Body of pancreas (tissue), 4 donors: ENCODE measurements at regions not wholly inside any gene's neighbourhood (a gene's known extent, or its start where the extent isn't known, plus 50 kb on each side); places are given as distances from the start of the nearest gene placed in this dataset.

ENCODE experiments used
- ATAC-seq: fragments of 150-250 bp; one replicate; pipeline ENCODE4 v1.9.1; 2016
- DNase-seq, 4 donors: peaks; one replicate each; pipeline ENCODE4 v3.0.0-alpha.2; 2019
- H3K27ac ChIP-seq, 4 donors: fragments of 200-600 bp; sonication (generic); 1 replicate in 3 of 4; 2 replicates in 1 of 4; pipeline versions ENCODE4 v1.5.1 to v1.6.1; 2016 to 2019; ENCODE audit warnings: mild to moderate bottlenecking in 1 of 4, mixed read lengths in 1 of 4, moderate library complexity in 1 of 4
- H3K27me3 ChIP-seq, 2 donors: fragments of 200-600 bp; sonication (generic); one replicate each; pipeline ENCODE4 v1.6.0; 2016; ENCODE audit warnings: mild to moderate bottlenecking in 1 of 2
- H3K36me3 ChIP-seq, 2 donors: fragments of 200-600 bp; sonication (generic); replicated peaks in 1 of 2; 2 replicates each; pipeline ENCODE4 v1.5.1; 2016; ENCODE audit warnings: low read depth in 2 of 2; ENCODE audit not compliant: insufficient read depth in 1 of 2
- H3K4me1 ChIP-seq: fragments of 200-600 bp; sonication (generic); one replicate; pipeline ENCODE4 v1.6.0; 2016
- H3K4me3 ChIP-seq, 2 donors: fragments of 200-600 bp; sonication (generic); 1 replicate in 1 of 2; 2 replicates in 1 of 2; pipeline ENCODE4 v1.5.1; 2016 to 2019
- H3K9me3 ChIP-seq, 3 donors: fragments of 200-600 bp; sonication (generic); 1 replicate in 2 of 3; 2 replicates in 1 of 3; pipeline ENCODE4 v1.5.1; 2016
- CTCF ChIP-seq, 7 experiments: fragments of 450-650 bp in 4 of 7; fragments of 200-600 bp in 3 of 7; sonication (generic) in 3 of 7; IDR thresholded peaks; one replicate each; pipeline ENCODE4 v1.5.1; 2016 to 2019; ENCODE audit warnings: antibody characterized with exemption in 7 of 7
- POLR2A ChIP-seq, 3 donors: fragments of 450-650 bp; IDR thresholded peaks; one replicate each; pipeline ENCODE4 v1.6.1; 2016; ENCODE audit warnings: antibody characterized with exemption in 3 of 3, mild to moderate bottlenecking in 2 of 3
- WGBS, 2 donors: methylation state at CpG; one replicate each; pipeline ENCODE4 v1.1.5; 2017; 5-methylcytosine and 5-hydroxymethylcytosine counted together
- intact Hi-C: fragments of 100-400 bp; cut with DNase I; formaldehyde crosslinking; loops from one replicate; pipeline ENCODE4 v1.15.1; 2023

DNA sequence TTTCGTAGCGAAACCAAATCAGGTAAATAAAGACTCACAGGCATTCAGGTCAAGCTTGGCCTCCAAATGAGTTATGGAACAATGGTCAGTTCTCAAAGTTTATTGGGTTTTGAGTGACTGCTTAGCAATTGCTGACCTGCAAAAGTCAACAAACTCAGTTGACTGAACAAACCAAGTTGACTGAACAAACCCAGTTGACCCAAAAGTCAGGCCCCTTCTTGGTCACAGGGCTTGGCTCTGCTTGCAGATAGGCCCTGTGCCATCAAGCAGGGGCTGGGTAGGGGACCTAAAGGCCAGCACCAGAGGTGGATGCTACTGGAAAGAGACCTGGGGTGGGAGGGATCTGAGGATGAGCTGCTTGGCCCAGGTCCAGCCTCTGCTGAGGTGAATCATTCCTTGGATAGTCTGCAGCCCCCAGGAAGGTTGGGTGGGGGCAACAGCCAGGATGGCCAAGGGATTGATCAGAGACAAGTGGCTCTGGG lies 64.6 kb downstream of the GADD45G start:
- H3K27ac ChIP-seq = peak overlapping the region; percentile 76 to 93 (median 90)
- intact Hi-C loops = no loop called here
- no peaks in the 10 kb centered on the region for H3K27me3 ChIP-seq
- TF ChIP-seq CTCF (IDR thresholded peaks at IDR 0.05) (no peak), POLR2A (IDR thresholded peaks at IDR 0.05) (no peak)
- 21 to 48% methylated on average over 2 of the region's 2 CpGs for WGBS, 2 donors
- DNase-seq (peak in 2 of 4 donors; percentile 43 to 67), ATAC-seq (no peak)
- no peaks in the 10 kb centered on the region for H3K36me3 ChIP-seq
- H3K4me3 ChIP-seq = no peak overlapping the region
- H3K9me3 ChIP-seq = no peaks in the 10 kb centered on the region
- peaks cover 69% of the 10 kb centered on the region for H3K4me1 ChIP-seq

DNA sequence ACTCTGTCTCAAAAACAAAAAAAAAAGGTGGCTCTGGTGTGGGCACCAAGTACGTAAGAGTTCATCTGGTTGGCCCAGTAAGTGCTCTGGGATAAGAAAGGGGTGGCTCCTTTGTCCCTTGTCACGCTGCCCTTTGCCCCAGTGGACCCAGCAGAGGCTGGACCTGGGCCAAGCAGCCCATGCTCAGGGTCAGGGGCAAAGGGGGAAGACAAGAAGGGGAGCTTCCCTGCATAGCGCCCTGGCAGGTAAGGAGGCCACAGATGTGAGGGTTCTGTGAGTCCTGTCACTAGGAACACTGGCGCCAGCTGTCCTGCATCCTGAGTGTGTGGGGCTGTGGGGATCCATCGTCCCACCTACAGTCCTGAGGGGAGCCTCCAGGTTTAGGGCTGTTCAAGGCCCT lies 65.3 kb downstream of the GADD45G start:
- intact Hi-C loops = no loop called here
- H3K9me3 ChIP-seq = no peaks in the 10 kb centered on the region
- no peaks in the 10 kb centered on the region for H3K27me3 ChIP-seq
- no peak for TF ChIP-seq POLR2A (IDR thresholded peaks at IDR 0.05)
- no peak overlapping the region for H3K4me3 ChIP-seq
- H3K4me1 ChIP-seq = peaks cover 66% of the 10 kb centered on the region
- WGBS, 2 donors = 52 to 61% methylated on average over 5 of the region's 5 CpGs
- H3K27ac ChIP-seq = peak overlapping the region; percentile 76 to 93 (median 90)
- peak in 2 of 4 donors; percentile 40 to 47 for DNase-seq
- H3K36me3 ChIP-seq = no peaks in the 10 kb centered on the region
- ATAC-seq = no peak

DNA sequence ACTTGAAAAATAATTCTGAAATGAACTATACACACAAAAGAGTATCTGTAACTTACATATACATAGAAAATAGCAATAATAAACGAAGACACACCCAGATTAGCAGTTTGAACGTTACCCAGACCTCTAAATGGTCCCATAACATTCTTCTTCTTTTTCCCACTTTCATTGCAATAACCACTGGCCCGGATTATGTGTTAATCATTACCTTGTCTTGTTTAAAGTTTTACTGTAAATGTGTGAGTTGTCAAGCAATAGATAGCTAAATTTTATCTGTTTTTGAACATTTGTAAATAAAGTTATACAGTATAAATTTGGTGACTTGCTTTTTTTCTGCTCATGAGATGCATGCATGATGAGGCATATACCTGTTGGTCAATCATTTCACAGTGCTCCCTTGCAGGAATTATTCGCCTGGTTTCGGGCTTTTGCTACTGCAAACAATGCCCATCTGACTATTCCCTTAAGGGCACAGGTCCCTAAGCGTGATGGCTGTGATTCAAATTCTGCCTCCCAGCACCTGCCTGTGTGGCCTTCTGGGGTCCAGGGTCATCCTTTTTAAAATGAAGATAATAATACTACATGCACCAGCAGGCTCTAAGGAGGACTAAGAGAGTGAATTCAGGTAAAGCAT lies 66.1 kb downstream of the GADD45G start:
- Histone ChIP-seq H3K27ac (peak overlapping the region; percentile 76 to 93 (median 90)), H3K4me1 (peaks cover 66% of the 10 kb centered on the region)
- TF ChIP-seq POLR2A (IDR thresholded peaks at IDR 0.05) = no peak
- TF ChIP-seq CTCF (IDR thresholded peaks at IDR 0.05) = peak in 1 of 7 experiments; percentile 9

DNA sequence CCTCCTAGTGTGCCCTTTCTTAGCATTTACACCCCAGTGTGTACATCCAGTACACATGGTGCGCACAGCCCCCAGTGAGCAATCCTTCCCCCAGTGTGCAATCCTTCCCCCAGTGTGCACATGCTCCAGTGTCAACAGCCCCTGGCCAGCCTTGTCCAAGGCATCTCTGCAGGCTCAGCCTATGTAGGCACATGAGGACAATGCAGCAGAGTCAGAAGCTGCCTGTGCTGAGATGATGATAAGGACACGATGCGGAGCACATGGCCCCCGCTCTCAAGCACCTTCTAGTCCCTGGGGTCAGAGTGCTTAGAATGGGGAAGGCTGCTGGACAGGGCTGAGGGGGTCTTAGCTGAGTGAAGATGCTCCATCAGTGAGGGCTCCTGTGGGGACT lies 69.8 kb downstream of the GADD45G start:
- no peaks in the 10 kb centered on the region for H3K9me3 ChIP-seq
- no peaks in the 10 kb centered on the region for H3K27me3 ChIP-seq
- H3K4me3 ChIP-seq = no peak overlapping the region
- H3K4me1 ChIP-seq = peaks cover 66% of the 10 kb centered on the region
- no peak for TF ChIP-seq POLR2A (IDR thresholded peaks at IDR 0.05)
- no peak for TF ChIP-seq CTCF (IDR thresholded peaks at IDR 0.05)
- intact Hi-C loops = no loop called here
- 82 to 92% methylated on average over 1 to 4 of the region's 4 CpGs for WGBS, 2 donors
- peak overlapping the region in 3 of 4 donors; percentile 74 to 85 (median 81) for H3K27ac ChIP-seq
- H3K36me3 ChIP-seq = no peaks in the 10 kb centered on the region
- no peak for ATAC-seq
- DNase-seq = no peak

More for the DNA sequence above, 66.1 kb downstream of the GADD45G start:
- WGBS, 2 donors = 18% methylated on average over 6 of the region's 6 CpGs
- peak; percentile 10 for ATAC-seq
- intact Hi-C loops = no loop called here
- H3K27me3 ChIP-seq = no peaks in the 10 kb centered on the region
- H3K36me3 ChIP-seq = no peaks in the 10 kb centered on the region
- DNase-seq = peak in 1 of 4 donors; percentile 17
- H3K4me3 ChIP-seq = no peak overlapping the region
- H3K9me3 ChIP-seq = no peaks in the 10 kb centered on the region

DNA sequence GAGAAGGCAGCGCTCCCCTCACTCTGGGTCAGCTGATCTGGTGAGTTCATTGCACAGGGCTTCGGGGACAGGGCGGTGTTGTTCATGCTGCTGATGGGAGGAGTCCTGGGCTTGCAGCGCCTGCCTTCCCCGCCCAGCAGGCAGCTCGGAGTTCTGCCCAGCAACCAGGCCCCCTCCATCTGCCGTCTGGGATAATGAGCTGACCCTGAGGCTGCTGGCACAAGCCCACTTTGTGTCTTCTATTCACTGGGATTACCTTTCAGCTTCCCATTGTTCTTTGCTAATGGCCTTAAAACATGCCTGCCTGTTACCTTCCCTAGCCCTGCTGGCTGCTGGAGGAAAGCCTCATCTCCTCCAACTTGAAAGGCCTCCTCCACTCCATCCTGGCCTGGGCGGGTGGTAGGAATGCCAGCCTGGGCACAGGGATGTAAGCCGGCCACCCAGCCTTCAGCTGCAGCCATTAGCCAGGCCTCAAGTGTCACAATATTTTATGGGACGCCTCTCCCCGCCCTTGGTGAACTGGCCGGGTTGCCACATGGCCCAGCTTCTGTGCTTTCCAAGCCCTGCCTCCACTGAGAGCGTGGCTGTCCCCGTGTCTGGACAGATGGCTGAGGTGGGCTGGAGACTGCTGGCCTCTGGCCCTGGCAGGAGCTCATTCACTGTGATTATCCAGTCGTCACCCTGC lies 70.4 kb downstream of the GADD45G start:
- no peak for TF ChIP-seq CTCF (IDR thresholded peaks at IDR 0.05)
- Histone ChIP-seq H3K36me3 (no peaks in the 10 kb centered on the region), H3K27me3 (no peaks in the 10 kb centered on the region), H3K4me3 (no peak overlapping the region), H3K27ac (peak overlapping the region; percentile 63 to 85 (median 78)), H3K9me3 (no peaks in the 10 kb centered on the region), H3K4me1 (peaks cover 62% of the 10 kb centered on the region)
- peak; percentile 20 for ATAC-seq
- intact Hi-C loops = no loop called here
- DNase-seq = peak; percentile 62 to 76 (median 71)
- WGBS, 2 donors = 45 to 63% methylated on average over 5 to 15 of the region's 15 CpGs
